GM12878 (cell line): ENCODE measurements at regions not wholly inside any gene's neighbourhood (a gene's known extent, or its start where the extent isn't known, plus 50 kb on each side); places are given as distances from the start of the nearest gene placed in this dataset.

Source experiments
- ATAC-seq: fragments of 200-7000 bp; cut with Tn5 transposase; 3 replicates; pipeline ENCODE4 v1.9.1; 2020; ENCODE audit warnings: mild to moderate bottlenecking, moderate library complexity
- BruUV-seq: library from RNA; stranded (reverse); fragments of 400-500 nt; replicated peaks from 2 replicates; lab custom pipeline; 2021; lab: Mats Ljungman, UMichigan
- CTCF ChIA-PET: fragments of 300-600 bp; sonication (Branson Sonifier 250); formaldehyde crosslinking; extraction: SDS; loops from one replicate; lab custom pipeline; 2021; ENCODE audit warnings: inconsistent platforms; lab: Yijun Ruan, JAX
- POLR2A ChIA-PET: fragments of 350-600 bp; formaldehyde crosslinking; extraction: SDS; loops from one replicate; lab custom pipeline; 2021; ENCODE audit warnings: inconsistent platforms; lab: Charles Lee
- RAD21 ChIA-PET: fragments of 300-600 bp; sonication (Branson Sonifier 250); formaldehyde crosslinking; loops from one replicate; lab custom pipeline; 2023; ENCODE audit warnings: antibody characterized with exemption; ENCODE audit not compliant: unreplicated experiment; lab: Charles Lee
- SMC1A ChIA-PET: fragments of 300-600 bp; sonication (Branson Sonifier 250); formaldehyde crosslinking; loops from one replicate; lab custom pipeline; 2023; ENCODE audit not compliant: unreplicated experiment, uncharacterized antibody; lab: Charles Lee
- DNase-seq: peaks from one replicate; pipeline ENCODE4 v3.0.0-alpha.2; 2011; ENCODE audit warnings: low read depth, low spot score
- FAIRE-seq: peaks from 3 replicates; lab custom pipeline; 2011; peaks lifted over from hg19 to GRCh38; lab: Jason Lieb, UNC
- H2AFZ ChIP-seq: 2 replicates; pipeline ENCODE4 v1.6.0; 2011; ENCODE audit warnings: low read depth, low read length, control low read depth; ENCODE audit not compliant: control insufficient read depth
- H3K27ac ChIP-seq: 2 replicates; pipeline ENCODE4 v1.5.1; 2011; ENCODE audit warnings: control low read depth; ENCODE audit not compliant: control insufficient read depth, insufficient read depth
- H3K27me3 ChIP-seq, 2 experiments: replicated peaks in 1 of 2; 2 replicates each; pipeline versions ENCODE4 v1.6.0 to v1.6.1; 2011; ENCODE audit warnings: low read length in 1 of 2; ENCODE audit not compliant: control insufficient read depth in 2 of 2, insufficient read depth in 2 of 2
- H3K36me3 ChIP-seq, 2 experiments: 2 replicates each; pipeline ENCODE4 v1.5.1; 2011; ENCODE audit warnings: low read length in 1 of 2; ENCODE audit not compliant: control insufficient read depth in 2 of 2, insufficient read depth in 2 of 2
- H3K4me1 ChIP-seq: 2 replicates; pipeline ENCODE4 v1.6.1; 2011; ENCODE audit warnings: mild to moderate bottlenecking, low read length, moderate library complexity, mixed read lengths; ENCODE audit not compliant: control insufficient read depth, insufficient read depth
- H3K4me2 ChIP-seq: 2 replicates; pipeline ENCODE4 v1.6.0; 2011; ENCODE audit warnings: control low read depth; ENCODE audit not compliant: control insufficient read depth, insufficient read depth
- H3K4me3 ChIP-seq: fragments of 200-600 bp; sonication (generic); 2 replicates; pipeline ENCODE4 v1.5.1; 2016
- H3K79me2 ChIP-seq: 2 replicates; pipeline ENCODE4 v1.6.0; 2011; ENCODE audit warnings: low read length; ENCODE audit not compliant: control insufficient read depth, insufficient read depth
- H3K9ac ChIP-seq: 2 replicates; pipeline ENCODE4 v1.8.0; 2011; ENCODE audit warnings: low read length, control low read depth, mixed read lengths; ENCODE audit not compliant: control insufficient read depth, insufficient read depth
- H3K9me3 ChIP-seq: replicated peaks from 3 replicates; pipeline ENCODE4 v1.5.1; 2011; ENCODE audit warnings: mild to moderate bottlenecking, low read length; ENCODE audit not compliant: control insufficient read depth, insufficient read depth
- H4K20me1 ChIP-seq: 2 replicates; pipeline ENCODE4 v1.6.0; 2011; ENCODE audit not compliant: control insufficient read depth, insufficient read depth
- ASH2L ChIP-seq: fragments of 300-600, 200-600 bp; sonication (generic); IDR thresholded peaks from 2 replicates; pipeline ENCODE4 v1.6.1; 2017; ENCODE audit warnings: low read depth, mild to moderate bottlenecking, borderline replicate concordance
- ATF2 ChIP-seq: IDR thresholded peaks from 2 replicates; pipeline ENCODE4 v1.6.1; 2012; ENCODE audit warnings: low read length, inconsistent platforms
- E2F4 ChIP-seq: IDR thresholded peaks from 2 replicates; pipeline ENCODE4 v1.6.1; 2012; ENCODE audit warnings: low read depth, low read length, improper control_type of control experiment
- E4F1 ChIP-seq: fragments of 450-650 bp; IDR thresholded peaks from 2 replicates; pipeline ENCODE4 v1.6.1; 2018; ENCODE audit warnings: borderline replicate concordance, mild to moderate bottlenecking; ENCODE audit not compliant: partially characterized antibody
- GABPA ChIP-seq: IDR thresholded peaks from 2 replicates; pipeline ENCODE4 v1.6.1; 2014; ENCODE audit warnings: antibody characterized with exemption, low read depth, mild to moderate bottlenecking, inconsistent platforms
- HDAC2 ChIP-seq: fragments of 200-600 bp; sonication (generic); IDR thresholded peaks from 2 replicates; pipeline ENCODE4 v1.6.1; 2017
- KAT2A ChIP-seq: conservative IDR thresholded peaks from 2 replicates; pipeline ENCODE4 v1.6.1; 2011; ENCODE audit warnings: low read depth, low read length; ENCODE audit not compliant: control insufficient read depth
- KLF5 ChIP-seq: fragments of 450-650 bp; IDR thresholded peaks from 2 replicates; pipeline ENCODE4 v1.6.1; 2014; ENCODE audit warnings: mild to moderate bottlenecking; ENCODE audit not compliant: partially characterized antibody
- NBN ChIP-seq: fragments of 450-650 bp; IDR thresholded peaks from 2 replicates; pipeline ENCODE4 v1.6.1; 2016
- RUNX3 ChIP-seq: IDR thresholded peaks from 2 replicates; pipeline ENCODE4 v1.6.1; 2012; ENCODE audit warnings: low read length, inconsistent platforms
- SMC3 ChIP-seq: IDR thresholded peaks from 2 replicates; pipeline ENCODE4 v1.6.1; 2011; ENCODE audit warnings: low read length, improper control_type of control experiment, borderline replicate concordance
- STAT1 ChIP-seq: fragments of 450-650 bp; conservative IDR thresholded peaks from 2 replicates; pipeline ENCODE4 v1.6.1; 2014; ENCODE audit warnings: antibody characterized with exemption, mild to moderate bottlenecking
- SUZ12 ChIP-seq: fragments of 200-600 bp; sonication (generic); IDR thresholded peaks from one replicate; pipeline ENCODE4 v1.6.1; 2018; ENCODE audit warnings: antibody characterized with exemption, mild to moderate bottlenecking; ENCODE audit not compliant: unreplicated experiment
- WRNIP1 ChIP-seq: IDR thresholded peaks from 2 replicates; pipeline ENCODE4 v1.6.1; 2011; ENCODE audit warnings: low read depth, low read length, improper control_type of control experiment, borderline replicate concordance
- ZNF207 ChIP-seq: fragments of 450-650 bp; IDR thresholded peaks from 2 replicates; pipeline ENCODE4 v1.6.1; 2014; ENCODE audit warnings: antibody characterized with exemption, mild to moderate bottlenecking, borderline replicate concordance
- ZSCAN29 ChIP-seq: fragments of 450-650 bp; IDR thresholded peaks from 2 replicates; pipeline ENCODE4 v1.6.1; 2017; ENCODE audit warnings: mild to moderate bottlenecking, moderate library complexity
- WGBS: methylation state at CpG from one replicate; pipeline ENCODE4 v1.1.6; 2016; ENCODE audit warnings: low lambda C conversion rate; ENCODE audit not compliant: insufficient replicate concordance, insufficient coverage; ENCODE audit errors: missing lambda C conversion rate; 5-methylcytosine and 5-hydroxymethylcytosine counted together
- in situ Hi-C: fragments of 300-500 bp; cut with MboI; formaldehyde crosslinking; loops from 9 replicates; pipeline ENCODE4 v1.14.3; 2018; ENCODE audit warnings: mixed read lengths
- intact Hi-C: fragments of 100-400 bp; cut with micrococcal nuclease; formaldehyde crosslinking; loops from one replicate; pipeline ENCODE4 v1.14.2; 2022; ENCODE audit not compliant: unreplicated experiment

GRCh38 chr6:137995371-137995770, 111.8 kb downstream of the PERP start:
- no peak overlapping the region for H3K4me3 ChIP-seq
- FAIRE-seq (no peak), DNase-seq (no peak), ATAC-seq (no peak)
- CTCF ChIA-PET: interaction anchor here (2.8 kb wide), 1 partner anchor 11 kb away, joined by 28 read pairs; no protein-coding TSS in a partner anchor
- in situ Hi-C loops (no loop called here), intact Hi-C loops (no loop called here)
- POLR2A ChIA-PET: no interaction called here
- H3K36me3 ChIP-seq: no peaks in the 10 kb centered on the region
- H3K4me1 ChIP-seq: no peaks in the 10 kb centered on the region
- TF ChIP-seq STAT1 (no peak), KLF5 (no peak), KAT2A (no peak), ASH2L (no peak), NBN (no peak), SUZ12 (no peak), E4F1 (no peak), E2F4 (no peak), RUNX3 (no peak), ATF2 (no peak), GABPA (no peak), SMC3 (no peak), WRNIP1 (no peak), ZNF207 (no peak), ZSCAN29 (no peak), HDAC2 (no peak)
- RAD21 ChIA-PET: interaction anchor here (1.1 kb wide), 1 partner anchor 45 kb away, joined by 3 read pairs; no protein-coding TSS in a partner anchor
- no peaks in the 10 kb centered on the region; a peak in 2 of 4 replicates for H3K27me3 ChIP-seq
- SMC1A ChIA-PET: interaction anchor here (1.2 kb wide), 1 partner anchor 113 kb away, joined by 3 read pairs; no protein-coding TSS in a partner anchor
- H3K4me2 ChIP-seq: no peak overlapping the region
- H3K79me2 ChIP-seq: no peaks in the 10 kb centered on the region
- no peak overlapping the region for H3K9ac ChIP-seq
- H4K20me1 ChIP-seq: no peaks in the 10 kb centered on the region
- BruUV-seq: no TSS peak
- no peak overlapping the region for H3K27ac ChIP-seq
- WGBS: 0% methylated on average over 1 of the region's 1 CpG
- H2AFZ ChIP-seq: no peak overlapping the region
- H3K9me3 ChIP-seq: no peaks in the 10 kb centered on the region; the same call in 1 of the 3 replicates
